Fibroblast of lung (primary cell): ENCODE measurements at regions not wholly inside any gene's neighbourhood (a gene's known extent, or its start where the extent isn't known, plus 50 kb on each side); places are given as distances from the start of the nearest gene placed in this dataset.

Experiments
- CTCF ChIP-seq, 2 donors: IDR thresholded peaks in 1 of 2; conservative IDR thresholded peaks in 1 of 2; 1 replicate in 1 of 2; 2 replicates in 1 of 2; pipeline ENCODE4 v1.5.1; 2011 to 2012; ENCODE audit warnings: low read length in 2 of 2, control low read depth in 1 of 2, inconsistent platforms in 1 of 2, low read depth in 1 of 2, mild to moderate bottlenecking in 1 of 2
- EZH2 ChIP-seq: IDR thresholded peaks from 2 replicates; pipeline ENCODE4 v1.5.1; 2012; ENCODE audit warnings: low read length, control low read depth, mild to moderate bottlenecking; ENCODE audit errors: missing control alignments

DNA sequence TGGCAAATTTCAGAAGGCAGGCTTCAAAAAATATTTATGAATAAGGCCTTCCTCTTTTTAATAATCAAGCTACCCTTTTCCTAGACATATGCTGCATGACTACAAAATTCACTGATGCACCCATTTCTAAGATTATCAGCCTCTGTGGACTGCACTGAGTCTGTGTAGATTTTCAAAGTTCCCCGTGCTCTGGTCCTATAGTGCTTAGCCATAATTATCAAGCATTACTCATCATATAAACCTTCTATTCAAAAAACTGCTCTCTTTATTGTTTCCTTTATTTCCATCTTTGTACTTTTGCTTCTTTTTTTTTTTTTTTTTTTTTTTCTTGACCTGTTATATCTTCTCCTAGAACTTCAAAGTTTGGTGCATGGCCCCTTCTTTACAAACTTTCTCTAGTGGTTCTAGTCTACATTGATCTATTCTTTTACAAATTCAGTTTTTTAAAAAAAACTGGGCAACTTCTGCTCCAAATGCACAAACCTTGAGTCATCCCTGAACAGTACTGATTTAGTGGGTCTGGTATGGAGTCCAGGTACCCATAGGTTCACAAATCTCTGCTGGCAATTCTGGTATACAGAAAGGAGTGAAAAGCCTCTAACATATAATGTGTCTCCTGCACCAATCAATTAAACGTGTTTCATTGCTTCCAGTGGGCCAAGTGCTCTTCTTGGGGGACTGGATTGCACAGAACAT lies 481.9 kb downstream of the NUP35 start:
- no peak for TF ChIP-seq EZH2
- no peak for TF ChIP-seq CTCF (conservative IDR thresholded peaks at IDR 0.05 in 1 of 2, IDR thresholded peaks at IDR 0.05 in 1 of 2; ENCODE audit: low read depth in 1 of 2, low read length in 2 of 2)
